GM12892 (cell line): ENCODE measurements at regions not wholly inside any gene's neighbourhood (a gene's known extent, or its start where the extent isn't known, plus 50 kb on each side); places are given as distances from the start of the nearest gene placed in this dataset.

Experiments
- POLR2A ChIP-seq: IDR thresholded peaks from 2 replicates; pipeline ENCODE4 v1.6.1; 2011; ENCODE audit warnings: low read depth, low read length, control low read depth
- POLR2AphosphoS5 ChIP-seq: IDR thresholded peaks from 2 replicates; pipeline ENCODE4 v1.6.1; 2011; ENCODE audit warnings: low read depth, low read length, control low read depth
- TAF1 ChIP-seq: IDR thresholded peaks from 2 replicates; pipeline ENCODE4 v1.6.1; 2011; ENCODE audit warnings: low read depth, mild to moderate bottlenecking, control low read depth, low read length, borderline replicate concordance

DNA sequence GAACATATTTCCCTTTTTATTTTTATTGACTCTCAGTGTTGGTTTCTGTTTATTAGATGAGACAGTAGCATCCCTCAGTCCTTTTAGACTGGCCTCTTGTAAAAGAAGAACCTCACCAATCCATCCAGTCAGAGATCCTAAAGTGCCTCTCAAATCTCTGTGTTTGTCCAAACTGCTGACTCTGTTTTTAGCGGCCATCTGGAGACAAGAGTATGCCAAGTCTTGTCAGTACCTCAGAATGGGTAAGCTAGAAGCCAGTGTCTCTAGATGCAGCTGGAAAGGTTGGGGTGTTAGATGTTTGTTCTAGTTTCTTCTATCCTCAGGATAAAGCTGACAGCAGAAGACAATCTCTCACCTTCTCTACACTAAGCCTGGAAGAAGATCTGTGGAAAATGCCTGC, 537.7 kb upstream of the ZNF385D start:
- TF ChIP-seq POLR2A: no peak
- no peak for TF ChIP-seq TAF1
- no peak for TF ChIP-seq POLR2AphosphoS5
